ENCODE measurements at regions not wholly inside any gene's neighbourhood (a gene's known extent, or its start where the extent isn't known, plus 50 kb on each side); places are given as distances from the start of the nearest gene placed in this dataset.

- H3K9me3 ChIP-seq (ENCODE audit: severe bottlenecking), result no peaks in the 10 kb centered on the region
- no peak for TF ChIP-seq CTCF (IDR thresholded peaks at IDR 0.05; ENCODE audit: poor library complexity, severe bottlenecking)
- H3K27me3 ChIP-seq (ENCODE audit: insufficient read depth, poor library complexity, severe bottlenecking), result peaks cover 8% of the 10 kb centered on the region
- H3K36me3 ChIP-seq (ENCODE audit: low read depth), result no peaks in the 10 kb centered on the region
- DNase-seq (ENCODE audit: low spot score) (no peak), ATAC-seq (ENCODE audit: low read depth) (no peak)
- no peak overlapping the region for H3K27ac ChIP-seq (ENCODE audit: poor library complexity, severe bottlenecking)
- H3K4me3 ChIP-seq (ENCODE audit: severe bottlenecking), result no peak overlapping the region
- H3K4me1 ChIP-seq (ENCODE audit: insufficient read depth, poor library complexity, severe bottlenecking), result no peaks in the 10 kb centered on the region
Observed at GRCh38 chr20:17168026-17168612, 58.7 kb upstream of the PCSK2 start.

- Histone ChIP-seq H3K36me3 (ENCODE audit: low read depth) (no peaks in the 10 kb centered on the region), H3K4me3 (ENCODE audit: severe bottlenecking) (no peak overlapping the region), H3K4me1 (ENCODE audit: insufficient read depth, poor library complexity, severe bottlenecking) (no peaks in the 10 kb centered on the region), H3K27me3 (ENCODE audit: insufficient read depth, poor library complexity, severe bottlenecking) (peaks cover 8% of the 10 kb centered on the region), H3K27ac (ENCODE audit: poor library complexity, severe bottlenecking) (no peak overlapping the region), H3K9me3 (ENCODE audit: severe bottlenecking) (no peaks in the 10 kb centered on the region)
- ATAC-seq (ENCODE audit: low read depth) (no peak), DNase-seq (ENCODE audit: low spot score) (no peak)
- no peak for TF ChIP-seq CTCF (IDR thresholded peaks at IDR 0.05; ENCODE audit: poor library complexity, severe bottlenecking)
Observed at GRCh38 chr20:17169585-17170136, 57.2 kb upstream of the PCSK2 start.

- no peak for DNase-seq (ENCODE audit: low spot score)
- no peak overlapping the region for H3K27ac ChIP-seq (ENCODE audit: poor library complexity, severe bottlenecking)
- H3K9me3 ChIP-seq (ENCODE audit: severe bottlenecking), result no peaks in the 10 kb centered on the region
- peaks cover 6% of the 10 kb centered on the region for H3K27me3 ChIP-seq (ENCODE audit: insufficient read depth, poor library complexity, severe bottlenecking)
- no peaks in the 10 kb centered on the region for H3K36me3 ChIP-seq (ENCODE audit: low read depth)
- TF ChIP-seq CTCF (IDR thresholded peaks at IDR 0.05; ENCODE audit: poor library complexity, severe bottlenecking), result no peak
- no peaks in the 10 kb centered on the region for H3K4me1 ChIP-seq (ENCODE audit: insufficient read depth, poor library complexity, severe bottlenecking)
- ATAC-seq (ENCODE audit: low read depth), result peak; percentile 54
- no peak overlapping the region for H3K4me3 ChIP-seq (ENCODE audit: severe bottlenecking)
Observed at GRCh38 chr20:17171746-17172280, 55.0 kb upstream of the PCSK2 start.

- Histone ChIP-seq H3K4me3 (ENCODE audit: severe bottlenecking) (no peak overlapping the region), H3K36me3 (ENCODE audit: low read depth) (no peaks in the 10 kb centered on the region), H3K9me3 (ENCODE audit: severe bottlenecking) (no peaks in the 10 kb centered on the region), H3K27me3 (ENCODE audit: insufficient read depth, poor library complexity, severe bottlenecking) (peaks cover 6% of the 10 kb centered on the region), H3K27ac (ENCODE audit: poor library complexity, severe bottlenecking) (no peak overlapping the region), H3K4me1 (ENCODE audit: insufficient read depth, poor library complexity, severe bottlenecking) (no peaks in the 10 kb centered on the region)
- no peak for TF ChIP-seq CTCF (IDR thresholded peaks at IDR 0.05; ENCODE audit: poor library complexity, severe bottlenecking)
- DNase-seq (ENCODE audit: low spot score), result no peak
- no peak for ATAC-seq (ENCODE audit: low read depth)
Observed at GRCh38 chr20:17172836-17173516, 53.9 kb upstream of the PCSK2 start.
